SKM-1 (cell line): ENCODE measurements at regions not wholly inside any gene's neighbourhood (a gene's known extent, or its start where the extent isn't known, plus 50 kb on each side); places are given as distances from the start of the nearest gene placed in this dataset.

ENCODE experiments used
- DNase-seq: peaks from one replicate; lab custom pipeline; 2025; ENCODE audit not compliant: unreplicated experiment; lab: John Stamatoyannopoulos, UW

- DNase-seq: no peak
These were observed 140.2 kb upstream of the CTTNBP2 start for GRCh38 chr7:118013252-118014010.

GRCh38 chr7:118022546-118022945 lies 149.3 kb upstream of the CTTNBP2 start:
- no peak for DNase-seq

GRCh38 chr7:118026791-118027190 lies 153.6 kb upstream of the CTTNBP2 start:
- DNase-seq: no peak

- DNase-seq: no peak
These were observed 155.0 kb upstream of the CTTNBP2 start for GRCh38 chr7:118028226-118028625.

GRCh38 chr7:118029826-118030422 lies 154.0 kb upstream of the LSM8 start:
- DNase-seq: no peak

GRCh38 chr7:118033273-118033672 lies 150.7 kb upstream of the LSM8 start:
- DNase-seq: no peak

GRCh38 chr7:118039963-118040489 lies 143.9 kb upstream of the LSM8 start:
- DNase-seq: no peak

- DNase-seq: no peak
These were observed 143.4 kb upstream of the LSM8 start for GRCh38 chr7:118040562-118040961.

- DNase-seq: no peak
These were observed 142.6 kb upstream of the LSM8 start for GRCh38 chr7:118041251-118041878.

GRCh38 chr7:118045629-118046028 lies 138.3 kb upstream of the LSM8 start:
- no peak for DNase-seq

GRCh38 chr7:118046086-118046485 lies 137.9 kb upstream of the LSM8 start:
- DNase-seq: no peak

GRCh38 chr7:118046801-118047200 lies 137.2 kb upstream of the LSM8 start:
- no peak for DNase-seq

- DNase-seq: no peak
These were observed 131.6 kb upstream of the LSM8 start for GRCh38 chr7:118052336-118052735.

- no peak for DNase-seq
These were observed 130.6 kb upstream of the LSM8 start for GRCh38 chr7:118053353-118053752.

GRCh38 chr7:118054529-118054928 lies 129.4 kb upstream of the LSM8 start:
- no peak for DNase-seq

- no peak for DNase-seq
These were observed 128.3 kb upstream of the LSM8 start for GRCh38 chr7:118055647-118056046.

- DNase-seq: no peak
These were observed 126.6 kb upstream of the LSM8 start for GRCh38 chr7:118057404-118057803.

GRCh38 chr7:118059209-118059608 lies 124.8 kb upstream of the LSM8 start:
- no peak for DNase-seq

- DNase-seq: no peak
These were observed 123.3 kb upstream of the LSM8 start for GRCh38 chr7:118060692-118061091.

- DNase-seq: no peak
These were observed 122.6 kb upstream of the LSM8 start for GRCh38 chr7:118061386-118061785.

GRCh38 chr7:118072893-118073674 lies 110.9 kb upstream of the LSM8 start:
- no peak for DNase-seq
